H1 (cell line): ENCODE measurements at regions not wholly inside any gene's neighbourhood (a gene's known extent, or its start where the extent isn't known, plus 50 kb on each side); places are given as distances from the start of the nearest gene placed in this dataset.
A peak's percentile ranks its signal among the peaks of the same experiment; 100 is the strongest.

Source experiments
- CTCF ChIA-PET: fragments of 300-600 bp; sonication (Branson Sonifier 250); formaldehyde crosslinking; loops from one replicate; lab custom pipeline; 2021; ENCODE audit not compliant: partially characterized antibody; lab: Charles Lee
- POLR2A ChIA-PET: fragments of 300-600 bp; sonication (Branson Sonifier 250); formaldehyde crosslinking; loops from one replicate; lab custom pipeline; 2021; ENCODE audit warnings: inconsistent platforms; ENCODE audit not compliant: partially characterized antibody; lab: Charles Lee
- DNase-seq, 2 experiments: peaks; one replicate each; pipeline versions ENCODE4 v3.0.0 to v3.0.0-alpha.2; 2010 to 2022; ENCODE audit warnings: low spot score in 2 of 2, low read depth in 1 of 2, mixed read lengths in 1 of 2
- FAIRE-seq: peaks from 2 replicates; lab custom pipeline; 2011; peaks lifted over from hg19 to GRCh38; lab: Jason Lieb, UNC
- H2AFZ ChIP-seq: 2 replicates; pipeline ENCODE4 v1.8.1; 2012; ENCODE audit warnings: low read length, inconsistent platforms
- H2AK5ac ChIP-seq: 2 replicates; pipeline ENCODE4 v1.6.1; 2013; ENCODE audit warnings: low read depth, low read length
- H2BK120ac ChIP-seq: replicated peaks from 2 replicates; pipeline ENCODE3; 2013; ENCODE audit warnings: low read depth, low read length, inconsistent platforms
- H2BK12ac ChIP-seq: 2 replicates; pipeline ENCODE4 v1.6.1; 2013; ENCODE audit warnings: low read depth, low read length
- H2BK15ac ChIP-seq: 2 replicates; pipeline ENCODE4 v1.6.1; 2013; ENCODE audit warnings: low read length
- H2BK20ac ChIP-seq: 2 replicates; pipeline ENCODE4 v1.6.1; 2013; ENCODE audit warnings: low read length
- H2BK5ac ChIP-seq: 2 replicates; pipeline ENCODE4 v1.6.1; 2013; ENCODE audit warnings: low read depth, low read length
- H3K14ac ChIP-seq: 2 replicates; pipeline ENCODE4 v1.6.1; 2013; ENCODE audit warnings: inconsistent platforms; ENCODE audit not compliant: insufficient read length
- H3K18ac ChIP-seq: 2 replicates; pipeline ENCODE4 v1.6.1; 2013; ENCODE audit warnings: low read length; ENCODE audit errors: extremely low read depth
- H3K23ac ChIP-seq: 2 replicates; pipeline ENCODE4 v1.6.1; 2013; ENCODE audit warnings: inconsistent platforms; ENCODE audit not compliant: insufficient read length
- H3K23me2 ChIP-seq: 2 replicates; pipeline ENCODE4 v1.6.1; 2013; ENCODE audit warnings: low read depth, low read length
- H3K27ac ChIP-seq: 2 replicates; pipeline ENCODE4 v1.6.1; 2011; ENCODE audit warnings: low read depth, low read length, inconsistent platforms
- H3K27me3 ChIP-seq, 4 experiments: replicated peaks in 1 of 4; 1 replicate in 1 of 4; 2 replicates in 3 of 4; pipeline versions ENCODE4 v1.6.1 to v1.8.1; 2011 to 2013; ENCODE audit warnings: low read length in 3 of 4, mild to moderate bottlenecking in 3 of 4, inconsistent platforms in 2 of 4, mixed read lengths in 2 of 4, moderate library complexity in 1 of 4; ENCODE audit not compliant: control insufficient read depth in 3 of 4, insufficient read depth in 3 of 4; ENCODE audit errors: extremely low read depth in 1 of 4
- H3K36me3 ChIP-seq, 4 experiments: 2 replicates each; pipeline versions ENCODE4 v1.6.1 to v1.8.1; 2011 to 2013; ENCODE audit warnings: mild to moderate bottlenecking in 4 of 4, low read length in 3 of 4, moderate library complexity in 2 of 4, control low read depth in 1 of 4, inconsistent platforms in 1 of 4; ENCODE audit not compliant: insufficient read depth in 4 of 4, control insufficient read depth in 2 of 4
- H3K4ac ChIP-seq: replicated peaks from 2 replicates; pipeline ENCODE3; 2013; ENCODE audit warnings: low read length, low read depth, mixed read lengths, inconsistent platforms; ENCODE audit not compliant: insufficient read length
- H3K4me1 ChIP-seq, 4 experiments: replicated peaks in 1 of 4; 1 replicate in 1 of 4; 2 replicates in 3 of 4; pipeline versions ENCODE4 v1.6.1 to v1.8.1; 2011 to 2013; ENCODE audit warnings: low read length in 3 of 4, inconsistent platforms in 2 of 4, mixed read lengths in 1 of 4; ENCODE audit not compliant: insufficient read depth in 4 of 4, control insufficient read depth in 3 of 4
- H3K4me2 ChIP-seq, 2 experiments: 2 replicates each; pipeline versions ENCODE4 v1.6.1 to v1.8.1; 2011 to 2013; ENCODE audit warnings: low read depth in 2 of 2, low read length in 2 of 2, control low read depth in 1 of 2, inconsistent platforms in 1 of 2, mild to moderate bottlenecking in 1 of 2; ENCODE audit not compliant: insufficient read depth in 1 of 2
- H3K4me3 ChIP-seq, 4 experiments: fragments of 200-600, 300-600 bp in 1 of 4; sonication (generic), shearing (Covaris generic), sonication (Bioruptor Twin) in 1 of 4; 2 replicates each; pipeline versions ENCODE4 v1.5.1 to v1.8.1; 2011 to 2016; ENCODE audit warnings: low read length in 4 of 4, low read depth in 3 of 4, control low read depth in 2 of 4, inconsistent platforms in 2 of 4, mild to moderate bottlenecking in 2 of 4, mixed read lengths in 1 of 4, moderate library complexity in 1 of 4; ENCODE audit not compliant: insufficient read depth in 2 of 4; ENCODE audit errors: extremely low read depth in 1 of 4
- H3K56ac ChIP-seq: replicated peaks from 2 replicates; pipeline ENCODE3; 2013; ENCODE audit warnings: low read depth, mild to moderate bottlenecking, mixed read lengths, low read length, inconsistent platforms; ENCODE audit not compliant: insufficient read length
- H3K79me1 ChIP-seq: 2 replicates; pipeline ENCODE4 v1.6.1; 2013; ENCODE audit warnings: low read depth, low read length, control low read depth
- H3K79me2 ChIP-seq, 2 experiments: 2 replicates each; pipeline versions ENCODE4 v1.6.1 to v1.8.1; 2012 to 2013; ENCODE audit warnings: low read length in 2 of 2, mild to moderate bottlenecking in 2 of 2, inconsistent platforms in 1 of 2; ENCODE audit not compliant: insufficient read depth in 2 of 2, control insufficient read depth in 1 of 2
- H3K9ac ChIP-seq, 4 experiments: replicated peaks in 1 of 4; 1 replicate in 1 of 4; 2 replicates in 3 of 4; pipeline versions ENCODE4 v1.6.1 to v1.8.1; 2011 to 2013; ENCODE audit warnings: low read depth in 3 of 4, low read length in 3 of 4, control low read depth in 2 of 4, mild to moderate bottlenecking in 2 of 4, moderate library complexity in 2 of 4, inconsistent platforms in 1 of 4; ENCODE audit errors: extremely low read depth in 1 of 4
- H3K9me3 ChIP-seq, 2 experiments: 2 replicates each; pipeline versions ENCODE4 v1.6.1 to v1.8.1; 2012 to 2013; ENCODE audit warnings: mild to moderate bottlenecking in 2 of 2, moderate library complexity in 2 of 2, control low read depth in 1 of 2, inconsistent platforms in 1 of 2, low read depth in 1 of 2, low read length in 1 of 2, mixed read lengths in 1 of 2; ENCODE audit not compliant: insufficient read depth in 2 of 2
- H4K20me1 ChIP-seq, 2 experiments: replicated peaks in 1 of 2; 2 replicates each; pipeline versions ENCODE3 to v1.8.1; 2011 to 2013; ENCODE audit warnings: inconsistent platforms in 2 of 2, low read length in 2 of 2, mild to moderate bottlenecking in 1 of 2; ENCODE audit not compliant: insufficient read depth in 2 of 2, control insufficient read depth in 1 of 2
- H4K5ac ChIP-seq: 2 replicates; pipeline ENCODE4 v1.6.1; 2013; ENCODE audit warnings: low read length, low read depth, mixed read lengths, inconsistent platforms; ENCODE audit not compliant: insufficient read length
- H4K8ac ChIP-seq: 2 replicates; pipeline ENCODE4 v1.8.0; 2013; ENCODE audit warnings: mild to moderate bottlenecking, moderate library complexity, low read length, inconsistent platforms; ENCODE audit not compliant: insufficient read depth; ENCODE audit errors: extremely low read depth
- H4K91ac ChIP-seq: replicated peaks from 2 replicates; pipeline ENCODE3; 2013; ENCODE audit warnings: low read length, mixed read lengths, inconsistent platforms; ENCODE audit not compliant: insufficient read length
- BACH1 ChIP-seq: IDR thresholded peaks from 2 replicates; pipeline ENCODE4 v1.6.1; 2012; ENCODE audit warnings: low read length, improper control_type of control experiment
- CBX5 ChIP-seq: fragments of 300-800, 300-1000 bp; sonication (generic); IDR thresholded peaks from 2 replicates; pipeline ENCODE4 v1.7.1; 2016; ENCODE audit warnings: antibody characterized with exemption, low read length, low read depth
- EGR1 ChIP-seq: IDR thresholded peaks from 2 replicates; pipeline ENCODE4 v1.6.1; 2011; ENCODE audit warnings: low read depth, low read length, borderline replicate concordance
- NANOG ChIP-seq: IDR thresholded peaks from 2 replicates; pipeline ENCODE4 v1.6.1; 2011; ENCODE audit warnings: low read length, low read depth, mild to moderate bottlenecking, inconsistent platforms; ENCODE audit not compliant: insufficient read depth, poor library complexity, severe bottlenecking
- POLR2A ChIP-seq, 2 experiments: IDR thresholded peaks; 1 replicate in 1 of 2; 2 replicates in 1 of 2; pipeline ENCODE4 v1.6.1; 2011; ENCODE audit warnings: low read depth in 2 of 2, low read length in 2 of 2, mild to moderate bottlenecking in 2 of 2; ENCODE audit errors: control extremely low read depth in 1 of 2
- RXRA ChIP-seq: IDR thresholded peaks from 2 replicates; pipeline ENCODE4 v1.6.1; 2011; ENCODE audit warnings: low read depth, mild to moderate bottlenecking, low read length, moderate library complexity; ENCODE audit not compliant: insufficient read depth
- SIN3A ChIP-seq, 2 experiments: IDR thresholded peaks in 1 of 2; conservative IDR thresholded peaks in 1 of 2; 2 replicates each; pipeline ENCODE4 v1.6.1; 2011 to 2012; ENCODE audit warnings: low read length in 2 of 2, improper control_type of control experiment in 1 of 2, low read depth in 1 of 2, mild to moderate bottlenecking in 1 of 2
- SP2 ChIP-seq: IDR thresholded peaks from 2 replicates; pipeline ENCODE4 v1.6.1; 2012; ENCODE audit warnings: mild to moderate bottlenecking, low read length, inconsistent platforms
- SRF ChIP-seq: IDR thresholded peaks from 2 replicates; pipeline ENCODE4 v1.6.1; 2011; ENCODE audit warnings: mild to moderate bottlenecking, low read depth, low read length, moderate library complexity
- TAF1 ChIP-seq: IDR thresholded peaks from 2 replicates; pipeline ENCODE4 v1.6.1; 2011; ENCODE audit warnings: mild to moderate bottlenecking, low read depth, low read length
- TAF7 ChIP-seq: optimal IDR thresholded peaks from 2 replicates; pipeline ENCODE3; 2011; ENCODE audit warnings: low read depth, mild to moderate bottlenecking, inconsistent platforms, low read length, moderate library complexity, borderline replicate concordance
- YY1 ChIP-seq: IDR thresholded peaks from 2 replicates; pipeline ENCODE4 v1.6.1; 2011; ENCODE audit warnings: low read depth, mild to moderate bottlenecking, low read length
- WGBS, 2 experiments: shearing (Covaris generic) in 1 of 2; methylation state at CpG; one replicate each; pipeline versions ENCODE4 v1.1.6 to v1.1.7; 2013 to 2015; ENCODE audit warnings: low lambda C conversion rate in 2 of 2, mixed read lengths in 2 of 2, inconsistent platforms in 1 of 2, low coverage in 1 of 2, missing lambda C conversion rate in 1 of 2; ENCODE audit not compliant: insufficient replicate concordance in 2 of 2, insufficient coverage in 1 of 2, insufficient read length in 1 of 2; ENCODE audit errors: extremely low coverage in 1 of 2, missing lambda C conversion rate in 1 of 2; 5-methylcytosine and 5-hydroxymethylcytosine counted together
- TF ChIP-seq, protein P1 (sequence below): IDR thresholded peaks from 2 replicates; pipeline ENCODE4 v1.6.1; 2012; ENCODE audit warnings: inconsistent platforms
- TF ChIP-seq, protein P2 (sequence below): IDR thresholded peaks from 2 replicates; pipeline ENCODE4 v1.6.1; 2012; ENCODE audit warnings: inconsistent platforms

DNA sequence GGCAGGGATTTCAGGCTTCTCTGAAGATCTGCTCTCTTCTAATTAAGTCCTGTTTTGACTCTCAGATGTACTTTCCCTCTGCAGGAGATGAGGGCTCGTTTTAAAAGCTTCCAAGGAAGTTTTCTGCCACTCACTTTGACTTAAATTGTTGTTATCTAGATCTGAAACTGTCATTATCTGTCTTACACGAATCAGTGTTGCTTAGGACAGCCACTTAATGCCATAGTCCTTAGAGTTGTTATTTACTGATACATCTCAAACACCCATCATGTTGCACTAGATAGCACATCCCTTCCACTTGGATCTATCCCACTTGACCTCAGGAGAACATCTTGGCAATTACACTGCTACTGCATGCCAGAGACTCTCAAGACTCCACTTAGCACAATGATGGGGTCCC is 86.9 kb upstream of the FAT3 start:
- Histone ChIP-seq H3K23me2 (no peaks in the 10 kb centered on the region), H2BK15ac (no peak overlapping the region), H2AFZ (0 out of 2 replicates have a peak overlapping the region, but pooled peaks have one; percentile 31), H3K56ac (no peak overlapping the region), H3K79me1 (no peaks in the 10 kb centered on the region), H2BK5ac (no peak overlapping the region), H4K20me1 (no peaks in the 10 kb centered on the region), H4K5ac (no peak overlapping the region), H3K27ac (no peak overlapping the region), H2BK12ac (no peak overlapping the region; the same call in 1 of the 2 replicates), H3K23ac (no peak overlapping the region), H3K4me3 (no peak overlapping the region), H3K9me3 (no peaks in the 10 kb centered on the region), H3K9ac (no peak overlapping the region), H3K18ac (no peak overlapping the region), H2BK120ac (no peak overlapping the region), H3K4me1 (no peaks in the 10 kb centered on the region), H2AK5ac (no peak overlapping the region), H3K4ac (no peak overlapping the region), H2BK20ac (no peak overlapping the region), H3K36me3 (no peaks in the 10 kb centered on the region), H4K91ac (no peak overlapping the region), H3K27me3 (peaks cover 0 to 1% (median 0%) of the 10 kb centered on the region in 4 experiments; a peak in 2 of 7 replicates), H3K4me2 (no peak overlapping the region), H4K8ac (no peak overlapping the region), H3K14ac (no peak overlapping the region), H3K79me2 (no peaks in the 10 kb centered on the region)
- CTCF ChIA-PET = interaction anchor here (0.8 to 3.3 kb wide), 14 partner anchors 8 to 776 kb away, joined by 3 to 17 read pairs (median 5); no protein-coding TSS in a partner anchor
- POLR2A ChIA-PET = no interaction called here
- WGBS, 2 experiments = 90% methylated on average over 2 of the region's 2 CpGs; no CpG with 5 or more reads in 1 of the 2 experiments
- DNase-seq (no peak), FAIRE-seq (no peak)
- TF ChIP-seq POLR2A (IDR thresholded peaks at IDR 0.05; ENCODE audit: control extremely low read depth in 1 of 2, low read depth in 2 of 2, low read length in 2 of 2) (no peak), SIN3A (conservative IDR thresholded peaks at IDR 0.05 in 1 of 2, IDR thresholded peaks at IDR 0.05 in 1 of 2; ENCODE audit: low read depth in 1 of 2, low read length in 2 of 2) (no peak), NANOG (no peak), EGR1 (no peak), BACH1 (no peak), SRF (no peak), RXRA (no peak), TAF7 (no peak), SP2 (no peak), CBX5 (no peak), TAF1 (no peak), YY1 (no peak)
- TF ChIP-seq, protein P1, sequence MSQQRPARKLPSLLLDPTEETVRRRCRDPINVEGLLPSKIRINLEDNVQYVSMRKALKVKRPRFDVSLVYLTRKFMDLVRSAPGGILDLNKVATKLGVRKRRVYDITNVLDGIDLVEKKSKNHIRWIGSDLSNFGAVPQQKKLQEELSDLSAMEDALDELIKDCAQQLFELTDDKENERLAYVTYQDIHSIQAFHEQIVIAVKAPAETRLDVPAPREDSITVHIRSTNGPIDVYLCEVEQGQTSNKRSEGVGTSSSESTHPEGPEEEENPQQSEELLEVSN = no peak
- TF ChIP-seq, protein P2, sequence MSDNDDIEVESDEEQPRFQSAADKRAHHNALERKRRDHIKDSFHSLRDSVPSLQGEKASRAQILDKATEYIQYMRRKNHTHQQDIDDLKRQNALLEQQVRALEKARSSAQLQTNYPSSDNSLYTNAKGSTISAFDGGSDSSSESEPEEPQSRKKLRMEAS = no peak
